HepG2 (cell line): ENCODE measurements at regions not wholly inside any gene's neighbourhood (a gene's known extent, or its start where the extent isn't known, plus 50 kb on each side); places are given as distances from the start of the nearest gene placed in this dataset.
"Not testable (repeated sequence)": the region's sequence is repeated elsewhere in the genome, so short reads cannot be mapped to it uniquely, and the experiment has no call there.

ENCODE experiments used
- ARNT ChIP-seq: fragments of 450-650 bp; IDR thresholded peaks from 2 replicates; pipeline ENCODE4 v1.6.1; 2017
- ATRX ChIP-seq: sonication (generic); formaldehyde crosslinking; IDR thresholded peaks from 2 replicates; pipeline ENCODE4 v1.4.0; 2020; ENCODE audit warnings: missing genetic modification reagents, borderline replicate concordance
- ETS1 ChIP-seq: sonication (generic); formaldehyde crosslinking; IDR thresholded peaks from 2 replicates; pipeline ENCODE4 v1.4.0; 2020; ENCODE audit warnings: missing genetic modification reagents
- EZH2 ChIP-seq: conservative IDR thresholded peaks from 2 replicates; pipeline ENCODE4 v1.6.1; 2012; ENCODE audit warnings: mild to moderate bottlenecking, low read depth, low read length, moderate library complexity
- GMEB1 ChIP-seq: sonication (generic); formaldehyde crosslinking; IDR thresholded peaks from 2 replicates; pipeline ENCODE4 v1.5.1; 2020; ENCODE audit warnings: missing genetic modification reagents, mild to moderate bottlenecking, borderline replicate concordance
- NCOA5 ChIP-seq: sonication (generic); formaldehyde crosslinking; IDR thresholded peaks from 2 replicates; pipeline ENCODE4 v1.4.0; 2020; ENCODE audit warnings: missing genetic modification reagents
- POLR2AphosphoS5 ChIP-seq: IDR thresholded peaks from 2 replicates; pipeline ENCODE4 v1.6.1; 2012; ENCODE audit warnings: low read depth, low read length
- PRMT3 ChIP-seq: sonication (generic); formaldehyde crosslinking; IDR thresholded peaks from 2 replicates; pipeline ENCODE4 v1.8.1; 2022; ENCODE audit warnings: low read depth, mild to moderate bottlenecking, moderate library complexity, missing genetic modification reagents, borderline replicate concordance
- RNF219 ChIP-seq: sonication (generic); formaldehyde crosslinking; IDR thresholded peaks from 2 replicates; pipeline ENCODE4 v1.5.0; 2020; ENCODE audit warnings: mild to moderate bottlenecking, missing genetic modification reagents
- RXRA ChIP-seq: sonication (generic); formaldehyde crosslinking; IDR thresholded peaks from 2 replicates; pipeline ENCODE4 v1.5.1; 2020; ENCODE audit warnings: missing genetic modification reagents
- TCF12 ChIP-seq, 2 experiments: fragments of 450-650 bp in 1 of 2; sonication (generic) in 1 of 2; formaldehyde crosslinking in 1 of 2; IDR thresholded peaks; 2 replicates each; pipeline versions ENCODE4 v1.6.1 to v1.8.0; 2017 to 2022; ENCODE audit warnings: antibody characterized with exemption in 1 of 2, mild to moderate bottlenecking in 1 of 2, missing genetic modification reagents in 1 of 2, moderate library complexity in 1 of 2
- TCF7L2 ChIP-seq: IDR thresholded peaks from 2 replicates; pipeline ENCODE4 v1.6.1; 2011; ENCODE audit warnings: mild to moderate bottlenecking, low read depth, low read length, moderate library complexity
- ZNF260 ChIP-seq: sonication (generic); formaldehyde crosslinking; IDR thresholded peaks from 2 replicates; pipeline ENCODE4 v1.4.0; 2020; ENCODE audit warnings: missing genetic modification reagents, low read depth, mild to moderate bottlenecking, borderline replicate concordance
- TF ChIP-seq, protein P1 (sequence below): sonication (generic); formaldehyde crosslinking; IDR thresholded peaks from 2 replicates; pipeline ENCODE4 v1.5.0; 2020; ENCODE audit warnings: mild to moderate bottlenecking, missing genetic modification reagents, moderate library complexity

GRCh38 chr13:76279766-76280165, 606.4 kb downstream of the KCTD12 start:
- not testable (repeated sequence) for TF ChIP-seq NCOA5; ATRX (CRISPR knock-in tag); ZNF260 (CRISPR knock-in tag); GMEB1 (CRISPR knock-in tag); ARNT; PRMT3 (CRISPR knock-in tag); EZH2; TCF12 (IDR thresholded peaks at IDR 0.05); TCF12 (CRISPR knock-in tag; IDR thresholded peaks at IDR 0.05); RXRA (CRISPR knock-in tag); RNF219 (CRISPR knock-in tag); ETS1 (CRISPR knock-in tag); TCF7L2; POLR2AphosphoS5
- TF ChIP-seq, protein P1, sequence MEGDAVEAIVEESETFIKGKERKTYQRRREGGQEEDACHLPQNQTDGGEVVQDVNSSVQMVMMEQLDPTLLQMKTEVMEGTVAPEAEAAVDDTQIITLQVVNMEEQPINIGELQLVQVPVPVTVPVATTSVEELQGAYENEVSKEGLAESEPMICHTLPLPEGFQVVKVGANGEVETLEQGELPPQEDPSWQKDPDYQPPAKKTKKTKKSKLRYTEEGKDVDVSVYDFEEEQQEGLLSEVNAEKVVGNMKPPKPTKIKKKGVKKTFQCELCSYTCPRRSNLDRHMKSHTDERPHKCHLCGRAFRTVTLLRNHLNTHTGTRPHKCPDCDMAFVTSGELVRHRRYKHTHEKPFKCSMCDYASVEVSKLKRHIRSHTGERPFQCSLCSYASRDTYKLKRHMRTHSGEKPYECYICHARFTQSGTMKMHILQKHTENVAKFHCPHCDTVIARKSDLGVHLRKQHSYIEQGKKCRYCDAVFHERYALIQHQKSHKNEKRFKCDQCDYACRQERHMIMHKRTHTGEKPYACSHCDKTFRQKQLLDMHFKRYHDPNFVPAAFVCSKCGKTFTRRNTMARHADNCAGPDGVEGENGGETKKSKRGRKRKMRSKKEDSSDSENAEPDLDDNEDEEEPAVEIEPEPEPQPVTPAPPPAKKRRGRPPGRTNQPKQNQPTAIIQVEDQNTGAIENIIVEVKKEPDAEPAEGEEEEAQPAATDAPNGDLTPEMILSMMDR (CRISPR knock-in tag) = not testable (repeated sequence)
